UCSD-AML1 (cell line): ENCODE measurements at regions not wholly inside any gene's neighbourhood (a gene's known extent, or its start where the extent isn't known, plus 50 kb on each side); places are given as distances from the start of the nearest gene placed in this dataset.
A peak's percentile ranks its signal among the peaks of the same experiment; 100 is the strongest.
"Not testable (repeated sequence)": the region's sequence is repeated elsewhere in the genome, so short reads cannot be mapped to it uniquely, and the experiment has no call there.

ENCODE experiments used
- DNase-seq: peaks from one replicate; lab custom pipeline; 2025; ENCODE audit not compliant: unreplicated experiment; lab: John Stamatoyannopoulos, UW

DNA sequence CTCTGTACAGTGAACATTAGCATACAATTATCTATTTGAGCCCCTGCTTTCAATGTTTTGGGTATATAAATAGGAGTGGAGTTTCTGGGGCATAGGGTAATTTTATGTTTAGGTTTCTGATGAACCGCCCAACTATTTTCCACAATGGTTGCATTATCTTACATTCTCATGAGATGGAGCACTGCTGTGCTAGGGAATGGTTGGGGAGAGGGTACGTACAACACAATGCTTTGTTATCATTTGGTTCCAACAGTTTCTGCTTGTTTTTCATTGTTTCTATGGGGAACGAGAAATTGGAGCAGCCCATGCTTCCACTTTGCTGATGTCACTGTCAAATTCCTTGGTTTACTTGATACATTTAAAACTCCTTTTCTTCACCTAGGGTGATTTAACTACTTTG, 1115.3 kb downstream of the REEP3 start:
- no peak for DNase-seq

DNA sequence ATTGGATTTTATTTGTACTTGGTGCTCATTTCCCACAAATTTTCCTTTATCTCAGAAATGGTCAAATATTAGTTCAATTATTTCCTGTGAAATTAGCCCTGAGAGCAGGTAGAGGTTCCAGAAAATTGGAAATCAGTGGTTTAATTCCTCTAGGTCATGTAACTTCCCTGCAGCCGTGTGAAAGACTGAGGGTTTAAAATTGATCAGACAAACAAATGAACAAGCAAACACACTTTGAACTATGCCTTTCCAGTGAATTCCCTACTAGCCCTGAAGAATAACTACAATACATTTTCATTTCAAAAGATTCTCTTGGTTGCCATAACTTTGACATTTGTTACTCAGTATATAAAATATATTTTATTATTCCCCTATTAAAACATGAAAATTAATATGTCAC, 1116.7 kb downstream of the REEP3 start:
- DNase-seq: no peak

DNA sequence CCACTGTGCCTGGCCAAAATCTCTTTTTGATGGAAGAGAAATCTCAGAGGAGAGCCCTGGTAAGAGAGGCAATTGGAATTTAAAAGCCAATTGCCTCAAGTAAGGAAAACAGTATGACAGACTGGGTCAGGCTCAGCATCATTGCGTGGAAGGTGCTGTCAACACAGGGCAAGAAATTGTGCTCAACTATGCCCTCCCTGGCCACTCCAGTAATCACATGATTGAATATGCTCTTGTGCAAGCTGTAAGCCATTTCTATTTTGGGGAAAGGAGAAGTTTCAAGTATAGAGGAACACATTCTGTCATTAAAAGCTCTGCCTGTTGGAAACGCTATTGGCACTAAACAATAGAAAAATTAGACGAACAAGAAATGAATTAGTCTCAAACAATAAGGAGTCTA, 1127.7 kb downstream of the REEP3 start:
- peak; percentile 19 for DNase-seq

DNA sequence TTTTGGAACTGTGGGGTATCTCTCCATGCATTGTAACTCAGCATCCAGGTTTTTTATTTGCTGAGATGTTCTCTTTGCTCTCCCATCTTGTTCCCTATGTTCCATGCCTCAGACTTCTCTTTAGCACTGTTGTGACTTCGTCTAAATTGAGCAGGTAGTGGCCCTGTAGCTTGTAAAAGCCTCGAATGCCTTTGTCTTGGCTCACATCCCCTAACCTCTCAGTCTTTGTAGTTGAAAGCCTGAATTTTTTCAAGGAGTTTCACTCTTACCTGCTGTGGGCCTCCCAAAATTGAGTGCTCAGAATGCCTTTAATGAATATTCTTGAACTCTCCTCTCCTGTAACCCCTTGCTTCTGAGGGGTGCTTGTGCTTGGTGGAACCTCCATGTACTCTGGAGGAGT, 1137.3 kb downstream of the REEP3 start:
- DNase-seq: no peak

DNA sequence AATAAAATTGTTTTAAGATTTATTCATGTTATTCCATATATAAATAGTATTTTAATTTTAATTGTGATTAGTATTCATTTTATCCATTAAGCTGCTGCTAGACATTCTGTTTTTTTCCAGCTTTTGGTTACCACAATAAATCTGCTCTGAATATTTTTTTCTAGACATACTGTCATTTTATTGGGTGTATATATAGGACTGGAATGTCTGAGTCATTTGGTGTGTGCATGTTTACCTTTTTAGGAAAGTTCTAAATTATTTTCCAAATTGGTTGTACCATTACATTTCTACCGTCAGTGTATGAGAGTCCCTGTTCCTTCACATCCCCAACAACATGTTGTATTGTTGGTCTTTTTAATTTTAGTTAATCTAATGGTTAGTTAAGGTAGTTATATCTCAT, 1138.1 kb downstream of the REEP3 start:
- no peak for DNase-seq

DNA sequence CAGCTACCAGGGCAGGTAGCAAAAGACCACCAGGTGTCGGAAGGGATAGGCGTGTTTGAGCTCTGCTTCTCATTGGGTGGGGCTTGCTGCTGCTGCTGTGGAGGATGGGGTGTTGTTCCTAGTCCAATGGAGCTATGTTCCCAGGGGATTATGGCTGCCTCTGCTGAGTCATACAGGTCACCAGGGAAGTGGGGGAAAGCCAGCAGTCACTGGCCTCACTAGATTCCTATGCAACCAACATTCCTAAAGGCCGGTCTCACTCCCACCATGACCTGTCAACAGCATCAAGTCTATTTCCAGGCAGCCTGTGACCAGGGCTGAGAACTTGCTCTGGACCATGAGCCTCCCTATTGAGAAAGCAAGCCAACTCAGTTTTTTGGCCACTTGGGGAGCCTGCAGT, 1160.8 kb downstream of the REEP3 start:
- no peak for DNase-seq

DNA sequence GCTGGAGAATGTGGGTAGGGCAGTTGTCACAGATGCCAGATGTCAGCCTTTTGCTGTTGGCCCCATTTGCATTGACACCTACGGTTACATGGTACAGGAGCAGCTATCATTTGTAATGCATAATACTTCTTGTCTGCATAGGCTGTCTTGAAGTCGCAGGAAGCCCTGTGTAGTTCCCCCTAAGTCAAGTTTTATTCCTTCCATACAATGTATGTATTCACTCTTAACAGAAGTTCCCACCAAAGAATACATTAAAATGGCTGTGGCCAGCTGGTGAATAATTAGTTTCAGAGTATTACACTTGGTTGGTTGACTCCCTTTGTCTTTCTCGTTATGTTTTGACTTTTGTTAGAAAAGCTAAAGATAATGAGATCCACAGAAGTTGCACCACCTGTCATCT, 1169.0 kb downstream of the REEP3 start:
- DNase-seq: no peak

DNA sequence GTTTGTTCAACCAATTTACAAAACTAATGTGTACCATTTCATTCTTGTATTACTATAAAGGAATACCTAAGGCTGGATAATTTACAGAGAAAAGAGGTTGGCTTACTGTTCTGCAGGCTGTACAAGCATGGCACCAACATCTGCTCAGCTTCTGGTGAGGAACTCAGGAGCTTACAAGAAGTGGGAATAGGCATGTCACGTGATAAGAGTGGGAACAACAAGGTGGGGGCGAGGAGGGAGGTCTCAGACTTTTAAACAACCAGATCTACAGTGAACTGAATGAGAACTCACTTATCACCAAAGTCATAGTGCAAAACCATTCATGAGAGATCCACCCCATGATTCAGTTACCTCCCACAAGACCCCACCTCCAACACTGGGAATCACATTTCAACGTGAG, 1178.0 kb downstream of the REEP3 start:
- no peak for DNase-seq

DNA sequence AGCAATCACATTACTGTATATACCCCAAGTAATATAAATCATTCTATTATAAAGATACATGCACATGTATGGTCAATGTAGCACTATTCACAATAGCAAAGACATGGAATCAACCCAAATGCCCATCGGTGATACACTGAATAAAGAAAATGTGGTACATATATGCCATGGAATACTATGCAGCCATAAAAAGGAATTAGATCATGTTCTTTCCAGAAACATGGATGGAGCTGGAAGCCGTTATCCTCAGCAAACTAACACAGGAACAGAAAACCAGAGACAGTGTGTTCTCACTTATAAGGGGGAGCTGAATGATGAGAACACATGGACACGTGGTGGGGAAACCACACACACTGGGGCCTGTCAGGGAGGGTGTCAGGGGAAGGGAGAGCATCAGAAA, 1180.9 kb downstream of the REEP3 start:
- DNase-seq: not testable (repeated sequence)

DNA sequence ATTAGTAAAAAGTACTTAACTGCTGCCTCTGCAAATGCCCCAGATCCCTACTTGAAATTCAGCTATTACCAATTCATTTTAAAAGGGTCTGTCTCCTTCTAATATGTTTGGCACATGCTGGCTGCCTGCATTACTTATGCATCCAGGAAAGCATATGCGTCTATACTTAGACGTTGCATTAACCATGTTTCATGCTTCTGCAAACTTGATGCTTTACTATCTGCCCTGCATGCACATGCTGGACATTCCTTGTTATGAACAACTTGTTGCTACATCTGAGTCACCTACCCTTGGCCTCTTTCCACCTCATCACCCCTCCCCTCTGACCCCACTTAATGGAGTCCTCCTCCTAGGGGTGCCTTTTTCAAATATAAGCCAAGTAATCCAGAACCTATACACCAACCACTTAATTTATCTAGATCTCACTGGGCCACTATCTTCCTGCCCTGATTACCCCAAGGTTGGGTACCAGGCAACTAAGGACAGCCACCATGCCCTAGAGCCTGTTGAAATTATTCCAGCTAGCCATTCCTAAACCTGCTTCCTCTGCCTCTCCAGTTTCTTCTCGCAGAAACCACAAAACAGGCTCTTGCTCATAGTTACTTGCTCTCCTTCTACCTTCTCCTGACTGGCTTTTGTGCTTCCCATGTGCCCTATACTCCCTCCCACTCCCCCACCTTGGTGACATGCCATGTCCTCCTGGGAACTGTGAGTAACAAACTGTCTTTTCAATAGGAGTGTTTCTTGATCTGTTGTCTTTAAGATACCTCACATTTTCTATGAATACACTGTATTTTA, 1187.9 kb downstream of the REEP3 start:
- no peak for DNase-seq

DNA sequence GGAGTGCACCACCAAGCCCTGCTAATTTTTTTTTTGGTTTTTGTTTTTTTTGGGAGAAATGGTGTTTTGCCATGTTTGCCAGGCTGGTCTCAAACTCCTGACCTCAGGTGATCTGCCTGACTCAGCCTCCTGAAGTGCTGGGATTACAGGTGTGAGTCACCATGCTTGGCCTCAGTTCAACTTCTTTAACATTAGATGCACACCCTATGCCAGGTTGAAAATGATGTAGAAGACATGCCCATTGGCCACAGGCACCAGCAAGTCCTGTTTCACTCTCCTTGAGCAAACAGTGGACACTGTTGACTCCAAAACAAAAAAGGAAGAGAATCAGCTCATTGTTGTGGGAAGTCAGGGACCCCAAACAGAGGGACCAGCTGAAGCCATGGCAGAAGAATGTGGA, 1205.3 kb downstream of the REEP3 start:
- DNase-seq: no peak

DNA sequence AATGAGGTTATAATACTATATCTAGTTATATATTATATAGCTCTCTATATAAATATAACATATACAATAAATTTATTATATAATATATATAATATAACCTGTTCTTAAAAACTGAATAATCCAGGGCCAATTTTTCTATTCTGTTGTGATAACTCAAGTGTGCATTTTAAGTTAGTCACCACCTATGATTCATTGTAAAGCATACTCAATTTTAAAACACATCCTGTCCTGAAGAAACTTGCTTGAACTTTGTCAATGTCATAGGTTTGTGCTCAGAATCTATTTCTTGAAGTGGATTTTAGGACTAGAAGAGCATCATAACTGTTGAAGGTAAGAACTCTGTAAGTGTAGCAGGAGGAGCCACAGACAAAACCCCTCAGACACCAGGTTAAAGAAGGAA, 1209.8 kb downstream of the REEP3 start:
- no peak for DNase-seq

DNA sequence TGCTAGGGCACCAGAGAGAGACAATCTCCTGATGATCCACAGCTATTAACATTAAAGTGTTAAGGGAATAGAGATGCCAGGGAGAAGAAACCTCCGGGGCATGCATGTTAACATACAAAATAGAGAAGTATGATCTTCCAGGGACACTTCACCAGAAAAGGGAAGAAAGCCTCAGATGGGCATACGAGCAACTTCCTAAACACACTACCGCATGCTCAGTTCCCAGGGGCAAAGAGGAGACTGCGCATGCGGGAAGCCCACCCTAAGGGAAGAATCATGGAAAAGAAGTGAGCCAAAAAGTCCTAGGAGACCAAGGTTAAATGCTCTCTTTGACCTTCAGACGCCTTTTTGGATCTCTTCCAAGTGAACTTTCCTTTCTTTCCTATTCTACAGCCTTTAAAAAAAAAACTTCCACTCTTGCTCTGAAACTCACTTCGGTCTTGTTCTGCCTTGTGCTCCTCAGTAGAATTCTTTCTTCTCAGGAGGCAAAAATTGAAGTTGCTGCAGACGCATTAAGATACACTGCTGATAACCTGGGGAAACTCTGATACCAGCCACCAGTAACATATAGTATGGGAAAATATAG, 1211.3 kb downstream of the REEP3 start:
- DNase-seq: peak; percentile 12

DNA sequence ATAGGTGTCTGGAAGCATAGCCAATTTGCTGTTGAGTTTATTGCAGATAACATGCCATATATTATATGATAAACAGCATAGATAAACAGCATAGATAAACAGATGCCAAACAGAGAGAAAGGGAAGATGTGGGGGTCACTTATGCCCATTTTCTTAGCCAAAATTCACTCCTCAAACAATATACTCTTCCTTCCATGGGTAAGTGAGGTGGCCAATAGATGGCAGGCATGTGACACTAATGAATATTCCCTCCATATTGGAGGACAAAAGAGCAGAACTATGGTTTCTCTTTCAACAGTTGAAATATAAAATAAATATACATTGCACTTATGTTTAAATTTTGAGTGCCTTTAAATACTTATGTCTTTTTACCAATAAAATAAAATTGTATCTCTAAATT, 1212.8 kb downstream of the REEP3 start:
- DNase-seq: no peak

DNA sequence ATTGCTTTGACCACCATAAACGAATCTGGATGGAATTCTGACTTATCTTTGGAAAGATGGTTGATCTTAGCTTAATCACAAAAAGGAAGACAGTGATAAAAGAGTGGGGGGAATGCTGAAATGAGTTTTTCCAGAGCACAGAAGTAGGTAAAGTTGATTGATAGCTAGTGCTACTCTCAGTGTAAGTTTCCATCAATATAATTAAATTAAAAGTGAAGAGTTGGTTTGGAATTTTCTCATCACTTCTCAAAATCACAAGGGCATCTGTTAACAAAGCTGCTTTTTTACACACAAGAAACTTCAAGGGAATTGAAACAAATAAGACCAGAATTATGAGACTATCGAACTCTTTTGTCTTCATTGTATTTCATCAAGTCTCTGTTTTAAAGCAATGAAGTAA, 1217.3 kb downstream of the REEP3 start:
- DNase-seq: no peak

DNA sequence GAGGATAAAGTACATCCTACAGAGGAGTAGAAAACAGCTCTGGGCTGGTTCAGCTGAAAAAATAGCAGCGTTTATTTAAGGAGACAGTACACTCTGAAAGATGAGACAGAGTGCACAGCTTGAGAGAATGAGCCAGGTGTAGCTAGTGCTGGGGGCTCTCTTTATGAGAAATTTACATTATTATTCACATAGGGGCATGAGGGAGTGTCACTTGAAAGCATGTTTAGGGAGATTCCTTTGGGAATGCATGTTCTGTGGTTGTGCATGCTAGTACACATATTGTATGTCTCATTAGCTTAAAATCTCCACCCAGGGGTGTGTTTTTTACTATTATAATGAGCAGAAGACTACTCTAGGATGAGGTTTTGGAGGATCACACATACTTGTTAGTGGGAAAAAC, 1224.4 kb downstream of the REEP3 start:
- no peak for DNase-seq

DNA sequence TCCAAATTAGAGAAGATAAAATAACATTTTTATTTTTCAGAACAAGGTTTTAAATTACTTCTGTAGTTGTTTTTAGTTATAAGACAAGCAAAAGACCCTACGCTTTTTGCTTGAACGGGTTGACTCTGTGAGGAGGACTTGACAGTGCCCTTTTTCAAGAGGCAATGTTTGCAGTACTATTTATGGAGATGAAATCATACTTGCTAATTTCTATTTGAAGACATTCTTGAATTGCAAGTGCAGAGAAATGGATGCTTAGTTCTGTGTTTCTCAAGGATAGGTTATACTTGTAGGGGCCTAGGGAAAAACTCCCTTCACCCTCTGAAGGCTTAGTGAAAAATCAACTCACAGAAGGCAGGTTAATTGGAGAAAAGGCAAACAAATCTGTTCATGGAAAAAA, 1229.5 kb downstream of the REEP3 start:
- no peak for DNase-seq

DNA sequence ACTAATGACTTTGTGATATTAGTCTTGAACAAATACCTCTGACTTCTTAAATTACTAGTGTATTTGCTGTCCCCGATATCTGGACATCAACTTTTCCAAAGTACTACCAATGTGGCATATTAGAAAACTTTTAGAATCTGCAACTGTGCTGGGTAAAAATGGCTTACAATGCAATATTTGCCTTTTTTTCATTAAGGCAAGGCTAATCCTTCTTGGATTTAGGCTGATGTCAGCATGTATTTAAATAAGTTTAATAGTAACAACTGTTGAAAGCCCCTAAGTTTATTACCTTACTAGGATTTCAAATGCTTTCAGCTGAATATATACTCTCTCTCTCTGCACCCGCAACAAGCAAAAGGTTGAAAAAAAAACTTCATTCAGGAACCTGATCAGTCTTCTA, 1232.3 kb downstream of the REEP3 start:
- DNase-seq: no peak

DNA sequence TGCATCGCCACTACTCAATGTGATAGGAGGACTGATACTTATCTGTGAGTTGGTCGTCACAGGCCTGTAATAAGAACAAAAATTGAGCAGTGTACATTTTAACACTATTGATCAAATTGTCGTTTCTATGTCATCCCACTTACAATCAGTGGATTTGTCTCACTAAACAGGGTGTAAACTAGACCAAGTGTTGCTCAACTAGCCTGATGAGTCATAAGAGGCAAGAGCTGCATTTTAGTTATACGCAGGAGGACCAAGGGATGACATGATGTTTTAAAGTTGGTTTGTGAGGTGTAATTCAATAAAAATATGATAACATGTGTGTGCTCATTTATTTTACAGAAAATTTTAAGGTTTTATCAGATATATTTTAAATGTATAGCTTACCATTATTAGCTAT, 1239.2 kb downstream of the REEP3 start:
- no peak for DNase-seq

DNA sequence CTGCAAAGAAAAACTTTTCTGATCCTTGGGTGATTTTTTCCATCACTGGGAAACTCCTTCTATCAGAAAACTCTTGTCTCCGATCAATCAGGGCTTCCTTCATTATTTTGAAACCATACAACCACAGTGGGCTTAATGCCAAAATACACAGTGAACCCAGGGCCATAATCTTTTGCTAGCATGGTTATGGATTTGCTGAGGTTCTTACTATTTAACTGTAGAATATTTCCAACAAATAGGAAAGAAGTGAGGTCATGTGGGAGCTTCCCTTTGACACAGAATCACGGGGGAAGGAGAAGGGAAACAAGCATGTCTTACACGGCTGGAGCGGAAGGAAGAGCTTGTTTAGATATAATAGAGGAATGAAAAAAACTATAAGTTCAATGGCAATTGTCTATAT, 1241.7 kb downstream of the REEP3 start:
- no peak for DNase-seq

DNA sequence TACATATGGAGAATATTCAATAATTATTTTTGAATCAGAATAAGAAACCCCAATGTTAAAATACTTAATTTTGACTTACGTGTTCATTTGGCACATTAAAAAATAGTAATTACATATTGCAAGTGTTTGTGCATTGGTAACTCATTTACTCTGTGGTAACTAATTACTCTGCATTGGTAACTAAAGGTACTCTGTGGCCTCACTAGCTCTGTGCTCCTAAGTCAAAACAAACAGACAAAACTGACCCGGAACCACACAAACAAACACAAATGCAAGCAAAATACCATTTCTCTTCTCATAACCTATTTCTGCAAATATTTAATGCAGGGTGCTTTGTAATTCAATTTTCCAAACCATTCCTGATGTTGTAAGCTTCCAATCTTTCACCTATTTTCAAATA, 1244.3 kb downstream of the REEP3 start:
- DNase-seq: no peak

DNA sequence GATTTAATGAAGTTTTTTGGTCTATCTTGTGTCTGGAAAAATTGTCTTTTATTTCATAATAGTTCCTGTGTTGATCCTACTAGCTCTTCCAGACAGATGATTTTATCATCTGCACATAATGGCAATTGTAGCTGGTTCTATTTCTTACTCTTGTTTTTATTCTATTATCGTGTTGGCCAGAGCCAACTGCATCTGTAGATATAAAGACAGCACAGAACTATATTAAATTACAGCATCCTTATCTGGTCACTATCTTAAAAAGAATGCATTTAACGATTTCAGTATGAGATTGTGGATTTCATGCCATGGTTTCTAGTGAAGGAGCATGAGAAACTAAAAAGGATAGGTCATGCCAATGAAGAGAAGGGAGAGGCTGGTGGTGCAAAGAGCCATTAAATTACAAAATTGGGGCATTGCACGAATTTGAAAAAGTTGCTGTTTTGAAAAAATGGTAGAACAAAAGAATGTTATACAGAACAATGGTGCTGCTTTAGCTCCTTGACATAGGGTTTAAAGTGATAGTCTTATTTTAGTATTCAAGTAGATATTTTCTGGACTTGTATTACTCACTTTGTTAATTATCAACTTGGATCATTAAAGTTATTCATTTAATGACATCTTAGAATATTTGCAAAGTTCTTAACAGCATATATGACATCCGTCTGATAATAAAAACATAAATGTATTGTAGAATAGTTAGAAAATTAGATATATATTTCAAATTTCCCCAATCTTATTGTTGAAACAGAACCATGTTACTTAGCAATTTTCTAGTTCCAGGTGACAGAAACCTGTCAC, 1250.3 kb downstream of the REEP3 start:
- no peak for DNase-seq
